Naive thymus-derived CD8-positive, alpha-beta T cell (primary cell): ENCODE measurements at regions not wholly inside any gene's neighbourhood (a gene's known extent, or its start where the extent isn't known, plus 50 kb on each side); places are given as distances from the start of the nearest gene placed in this dataset.
A peak's percentile ranks its signal among the peaks of the same experiment; 100 is the strongest.

ENCODE experiments used
- ATAC-seq, 2 donors: fragments of 150-1000 bp; cut with Tn5 transposase in 1 of 2; sonication (Bioruptor Pico), chemical (Tn5 transposase) in 1 of 2; 1 replicate in 1 of 2; 2 replicates in 1 of 2; pipeline ENCODE4 v1.10.0; 2021; ENCODE audit warnings: mild to moderate bottlenecking in 2 of 2, moderate library complexity in 2 of 2
- POLR2A ChIA-PET: fragments of 350-600 bp; sonication (Branson Sonifier 250); formaldehyde crosslinking; loops from one replicate; lab custom pipeline; 2021; ENCODE audit warnings: antibody characterized with exemption; lab: Charles Lee
- DNase-seq, 10 donors: peaks; one replicate each; pipeline versions ENCODE4 v3.0.0 to v3.0.0-alpha.2; 2020 to 2022
- H3K27ac Mint-ChIP-seq, 10 donors: one replicate each; pipeline ENCODE4 v1.8.0; 2020 to 2022; ENCODE audit warnings: mild to moderate bottlenecking in 10 of 10, mixed read lengths in 10 of 10, moderate library complexity in 4 of 10, inconsistent platforms in 1 of 10
- H3K27me3 Mint-ChIP-seq, 5 donors: one replicate each; pipeline ENCODE4 v1.8.0; 2021 to 2022; ENCODE audit warnings: mixed read lengths in 5 of 5
- H3K36me3 Mint-ChIP-seq, 3 donors: one replicate each; pipeline ENCODE4 v1.8.0; 2020 to 2022; ENCODE audit warnings: mixed read lengths in 3 of 3, mild to moderate bottlenecking in 2 of 3, inconsistent platforms in 1 of 3
- H3K4me1 Mint-ChIP-seq, 4 donors: one replicate each; pipeline ENCODE4 v1.8.0; 2021 to 2022; ENCODE audit warnings: mixed read lengths in 4 of 4
- H3K4me3 Mint-ChIP-seq, 10 donors: one replicate each; pipeline ENCODE4 v1.8.0; 2020 to 2022; ENCODE audit warnings: mild to moderate bottlenecking in 10 of 10, mixed read lengths in 10 of 10, moderate library complexity in 6 of 10, inconsistent platforms in 1 of 10
- H3K9me3 Mint-ChIP-seq, 9 donors: one replicate each; pipeline ENCODE4 v1.8.0; 2020 to 2022; ENCODE audit warnings: mixed read lengths in 9 of 9, mild to moderate bottlenecking in 3 of 9, inconsistent platforms in 1 of 9, moderate library complexity in 1 of 9

DNA sequence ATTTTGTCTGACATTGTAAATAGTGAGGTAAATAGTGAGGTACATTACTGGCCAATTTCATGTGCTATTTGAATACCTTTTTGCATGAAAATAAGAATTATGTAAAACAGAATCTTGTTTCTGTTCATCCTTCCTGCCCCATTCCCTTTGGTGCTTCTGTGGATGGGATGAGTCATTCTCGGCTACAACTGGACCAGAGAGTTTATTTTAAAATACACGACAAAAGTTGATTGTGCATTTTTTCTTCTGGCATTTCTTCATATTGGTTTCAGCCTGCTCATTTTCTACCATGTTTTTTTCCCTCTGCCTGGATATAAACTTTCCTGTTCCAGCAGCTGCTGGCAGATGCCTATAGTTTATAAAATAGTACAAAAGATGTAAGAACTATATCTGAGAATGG lies 107.5 kb downstream of the CYSLTR2 start:
- DNase-seq (no peak), ATAC-seq (no peak)
- Mint-ChIP-seq H3K4me3 (no peak overlapping the region), H3K36me3 (peaks cover 0 to 39% (median 20%) of the 10 kb centered on the region in 3 donors), H3K27me3 (peaks cover 0 to 25% (median 5%) of the 10 kb centered on the region in 5 donors), H3K27ac (no peak overlapping the region), H3K9me3 (peaks cover 12 to 48% (median 27%) of the 10 kb centered on the region in 9 donors), H3K4me1 (no peaks in the 10 kb centered on the region)
- POLR2A ChIA-PET: no interaction called here

DNA sequence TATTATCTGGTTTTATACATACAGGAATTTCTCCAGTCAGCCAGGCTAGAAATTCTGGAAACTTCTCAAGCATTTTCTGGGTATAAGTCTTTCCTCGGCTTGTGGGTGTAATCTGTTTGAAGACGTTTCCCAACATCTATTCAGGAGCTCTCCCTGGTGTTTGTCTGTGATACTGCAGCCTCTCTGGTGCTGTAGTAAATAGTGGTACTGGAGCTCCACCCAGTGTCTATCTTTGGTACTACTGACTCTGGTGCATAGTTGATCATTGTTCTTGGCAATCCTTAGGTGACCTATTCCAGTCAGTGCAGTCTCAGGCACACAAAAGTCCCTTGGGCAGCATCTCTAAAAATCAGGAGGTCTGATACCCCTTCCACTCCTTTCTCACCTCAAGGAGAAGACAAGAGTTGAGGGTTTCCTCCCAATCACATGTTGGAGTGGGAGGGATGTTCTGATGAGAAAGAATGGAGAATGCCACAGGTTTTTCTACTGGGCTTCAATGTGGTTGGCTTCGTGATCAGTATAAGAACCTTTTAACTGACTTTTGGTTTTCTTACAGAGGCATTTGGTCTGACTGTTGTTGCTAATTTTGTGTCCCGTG lies 115.5 kb downstream of the CYSLTR2 start:
- Mint-ChIP-seq H3K27me3 (peaks cover 0 to 19% (median 5%) of the 10 kb centered on the region in 5 donors), H3K27ac (no peak overlapping the region), H3K36me3 (peaks cover 0 to 36% (median 16%) of the 10 kb centered on the region in 3 donors), H3K4me1 (peaks cover 2 to 6% (median 3%) of the 10 kb centered on the region in 4 donors), H3K9me3 (peaks cover 4 to 41% (median 24%) of the 10 kb centered on the region in 9 donors), H3K4me3 (peak overlapping the region in 1 of 10 donors; percentile 20)
- peak; percentile 44 to 90 (median 80) for DNase-seq
- POLR2A ChIA-PET: no interaction called here
- ATAC-seq: peak; percentile 99 to 100

DNA sequence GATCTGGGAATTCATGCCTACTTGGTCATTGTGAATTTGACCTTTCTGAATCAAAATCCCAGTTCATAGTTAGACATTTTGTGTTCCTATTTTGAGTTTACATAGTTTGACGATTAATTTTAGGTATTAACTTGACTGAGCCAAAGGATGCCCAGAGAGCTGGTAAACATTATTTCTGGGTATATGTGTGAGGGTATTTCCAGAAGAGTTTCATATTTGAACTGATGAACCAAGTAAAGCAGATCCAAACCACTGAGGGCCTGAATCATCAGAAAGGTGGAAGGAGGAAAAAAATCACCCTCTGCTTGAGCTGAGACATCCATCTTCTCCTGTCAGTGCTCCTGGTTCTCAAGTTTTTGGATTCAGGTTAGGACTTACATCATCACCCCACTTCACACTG lies 116.6 kb downstream of the CYSLTR2 start:
- ATAC-seq (no peak), DNase-seq (no peak)
- Mint-ChIP-seq H3K27me3 (peaks cover 3 to 31% (median 14%) of the 10 kb centered on the region in 5 donors), H3K36me3 (peaks cover 0 to 25% (median 11%) of the 10 kb centered on the region in 3 donors), H3K4me1 (peaks cover 2 to 6% (median 3%) of the 10 kb centered on the region in 4 donors), H3K27ac (no peak overlapping the region), H3K9me3 (peaks cover 3 to 30% (median 13%) of the 10 kb centered on the region in 9 donors), H3K4me3 (no peak overlapping the region)
- POLR2A ChIA-PET: no interaction called here

DNA sequence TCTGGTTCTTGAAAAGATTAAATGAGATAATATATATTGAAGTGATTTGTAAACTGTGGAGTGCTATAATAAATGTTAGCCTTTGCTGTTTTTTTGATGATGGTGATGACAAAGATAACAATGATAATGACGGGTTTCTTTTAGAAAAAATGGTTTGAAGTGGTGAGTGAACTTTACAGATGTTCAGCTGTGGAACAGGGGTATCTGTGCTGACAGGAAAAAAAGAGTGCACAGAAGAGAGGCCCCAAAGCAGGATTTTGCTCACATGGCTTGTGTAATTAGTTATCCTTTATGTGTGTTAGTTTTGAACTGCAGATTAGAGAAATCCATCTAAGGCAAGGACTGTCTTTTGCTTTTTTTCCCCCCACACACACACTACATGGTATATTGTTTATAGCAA lies 119.2 kb downstream of the CYSLTR2 start:
- no peak overlapping the region for H3K4me3 Mint-ChIP-seq
- peaks cover 0 to 14% (median 4%) of the 10 kb centered on the region in 9 donors for H3K9me3 Mint-ChIP-seq
- no peak for ATAC-seq
- H3K27me3 Mint-ChIP-seq: peaks cover 10 to 40% (median 17%) of the 10 kb centered on the region in 5 donors
- H3K4me1 Mint-ChIP-seq: peaks cover 2 to 6% (median 3%) of the 10 kb centered on the region in 4 donors
- no peak overlapping the region for H3K27ac Mint-ChIP-seq
- H3K36me3 Mint-ChIP-seq: peaks cover 0 to 11% (median 5%) of the 10 kb centered on the region in 3 donors
- POLR2A ChIA-PET: no interaction called here
- DNase-seq: no peak

DNA sequence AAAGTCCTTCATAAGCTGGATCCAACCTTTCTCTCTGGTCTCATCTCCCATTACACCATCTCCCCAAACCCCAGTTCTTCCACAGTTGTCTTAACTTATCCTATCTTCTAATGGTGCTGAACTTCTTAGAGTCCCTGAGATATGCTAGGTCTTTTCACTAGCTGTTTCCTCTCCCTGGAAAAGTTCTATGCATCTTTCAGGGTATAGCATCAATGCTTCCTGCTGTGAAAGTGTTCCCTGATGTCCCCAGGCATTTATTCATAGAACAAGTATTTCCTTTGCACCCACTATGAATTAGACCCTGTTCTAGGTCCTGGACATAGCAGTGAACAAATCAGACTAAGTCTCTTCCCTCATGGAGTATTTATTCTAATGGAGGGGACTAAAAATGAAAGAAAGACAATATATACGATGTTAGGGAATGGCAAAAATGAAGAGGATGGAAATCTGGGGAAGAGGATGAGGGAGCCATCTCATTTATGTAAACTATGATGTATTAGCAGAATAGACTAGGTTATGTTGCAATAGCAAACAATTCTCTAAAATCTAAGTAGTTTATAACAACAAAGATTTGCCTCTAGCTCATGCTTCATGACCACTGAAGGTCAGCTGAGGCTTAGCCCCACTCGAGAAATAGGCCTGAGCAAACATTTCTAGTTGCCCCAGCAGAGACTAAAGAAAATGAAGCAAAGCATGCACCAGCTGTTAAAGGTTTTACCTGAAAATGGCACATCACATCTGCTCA lies 120.0 kb downstream of the CYSLTR2 start:
- no peak for DNase-seq
- POLR2A ChIA-PET: no interaction called here
- no peak for ATAC-seq
- peaks cover 13 to 34% (median 17%) of the 10 kb centered on the region in 5 donors for H3K27me3 Mint-ChIP-seq
- H3K9me3 Mint-ChIP-seq: peaks cover 0 to 9% (median 3%) of the 10 kb centered on the region in 9 donors
- no peak overlapping the region for H3K4me3 Mint-ChIP-seq
- peaks cover 0 to 6% (median 0%) of the 10 kb centered on the region in 3 donors for H3K36me3 Mint-ChIP-seq
- peaks cover 2 to 6% (median 3%) of the 10 kb centered on the region in 4 donors for H3K4me1 Mint-ChIP-seq
- no peak overlapping the region for H3K27ac Mint-ChIP-seq

DNA sequence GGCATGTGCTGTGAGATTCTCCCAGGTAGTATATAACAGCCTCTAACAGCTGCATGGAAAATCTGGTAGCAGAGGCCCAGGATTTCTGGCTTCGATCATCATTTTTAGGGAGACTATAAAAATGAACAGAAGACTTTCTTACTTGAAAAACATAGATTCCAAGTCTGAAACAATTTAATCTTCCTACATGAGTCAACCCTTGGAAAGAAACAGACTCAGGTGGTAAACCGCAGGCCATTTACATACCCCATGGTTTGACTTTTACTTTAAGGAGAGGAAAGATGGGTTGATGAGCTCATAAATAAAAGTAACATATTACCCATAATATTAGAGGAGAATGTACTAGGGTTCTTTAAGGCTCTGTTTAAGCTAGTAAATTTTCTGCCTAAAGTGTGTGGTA lies 121.6 kb downstream of the CYSLTR2 start:
- Mint-ChIP-seq H3K4me1 (no peaks in the 10 kb centered on the region), H3K27ac (no peak overlapping the region), H3K36me3 (peaks cover 0 to 10% (median 0%) of the 10 kb centered on the region in 3 donors), H3K27me3 (peaks cover 14 to 26% (median 17%) of the 10 kb centered on the region in 5 donors), H3K4me3 (no peak overlapping the region), H3K9me3 (peaks cover 2 to 19% (median 10%) of the 10 kb centered on the region in 9 donors)
- POLR2A ChIA-PET: no interaction called here
- DNase-seq: no peak
- no peak for ATAC-seq

DNA sequence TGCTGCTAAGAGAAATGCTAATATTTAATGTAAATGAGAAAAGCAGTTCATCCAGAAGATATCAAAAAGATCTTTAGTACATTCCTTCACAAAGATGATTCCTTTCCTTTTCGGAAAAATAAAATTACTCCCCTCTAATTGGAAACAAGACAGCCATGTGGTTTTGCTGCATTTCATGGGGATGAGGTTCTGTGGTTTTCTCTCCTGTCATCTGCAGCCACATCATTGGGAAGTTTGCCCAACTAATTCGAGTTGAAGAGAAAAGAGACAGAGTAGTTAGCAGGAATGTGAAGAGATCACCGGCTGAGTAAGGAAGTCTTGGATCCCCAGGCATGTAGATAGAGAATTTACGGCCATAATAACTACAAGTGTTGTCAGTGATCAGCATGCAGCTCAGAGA lies 122.1 kb downstream of the CYSLTR2 start:
- POLR2A ChIA-PET: no interaction called here
- peaks cover 2 to 24% (median 11%) of the 10 kb centered on the region in 9 donors for H3K9me3 Mint-ChIP-seq
- no peak for DNase-seq
- H3K4me1 Mint-ChIP-seq: no peaks in the 10 kb centered on the region
- peaks cover 0 to 11% (median 0%) of the 10 kb centered on the region in 3 donors for H3K36me3 Mint-ChIP-seq
- H3K27ac Mint-ChIP-seq: no peak overlapping the region
- ATAC-seq: no peak
- H3K27me3 Mint-ChIP-seq: peaks cover 14 to 26% (median 17%) of the 10 kb centered on the region in 5 donors
- no peak overlapping the region for H3K4me3 Mint-ChIP-seq

DNA sequence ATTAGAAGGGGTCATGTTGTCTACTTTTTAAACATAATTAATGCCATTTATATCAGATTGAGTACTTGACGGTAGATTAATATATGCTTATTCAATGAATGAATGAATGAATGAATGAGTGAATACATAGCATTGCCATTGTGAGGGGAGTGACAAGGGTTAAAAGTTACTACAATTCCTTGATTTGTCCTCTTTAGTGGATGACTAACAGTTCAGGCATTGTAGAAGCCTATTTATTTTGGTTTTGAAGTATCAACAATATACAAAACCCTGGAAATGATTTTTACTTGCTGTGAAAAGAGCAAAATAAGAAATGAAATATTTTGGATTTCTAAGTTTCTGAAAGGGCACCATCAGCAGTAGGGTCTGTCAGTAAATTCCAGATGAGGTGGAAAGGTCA lies 122.7 kb downstream of the CYSLTR2 start:
- H3K36me3 Mint-ChIP-seq: peaks cover 0 to 11% (median 0%) of the 10 kb centered on the region in 3 donors

DNA sequence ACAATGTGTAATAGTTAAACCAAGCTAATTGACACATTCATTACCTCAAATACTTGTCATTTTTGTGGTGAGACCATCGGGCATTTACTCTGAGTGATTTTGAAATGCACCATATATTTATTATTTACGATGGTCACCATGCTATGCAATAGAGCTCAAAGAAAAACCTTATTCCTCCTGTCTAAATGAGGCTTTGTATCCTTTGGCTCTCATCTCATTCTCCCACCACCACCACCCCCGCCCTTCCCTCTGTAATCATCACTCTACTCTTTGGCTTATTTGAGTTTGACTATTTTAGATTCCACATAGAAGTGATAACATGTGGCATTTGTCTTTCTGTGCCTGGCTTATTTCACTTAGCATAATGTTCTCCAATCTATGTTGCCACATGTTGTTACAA lies 124.9 kb downstream of the CYSLTR2 start:
- H3K4me3 Mint-ChIP-seq: no peak overlapping the region
- POLR2A ChIA-PET: no interaction called here

More for the DNA sequence above, 122.7 kb downstream of the CYSLTR2 start:
- DNase-seq (no peak), ATAC-seq (no peak)
- POLR2A ChIA-PET: no interaction called here
- H3K27ac Mint-ChIP-seq: no peak overlapping the region
- no peaks in the 10 kb centered on the region for H3K4me1 Mint-ChIP-seq
- peaks cover 14 to 26% (median 15%) of the 10 kb centered on the region in 5 donors for H3K27me3 Mint-ChIP-seq
- H3K9me3 Mint-ChIP-seq: peaks cover 4 to 30% (median 12%) of the 10 kb centered on the region in 9 donors
- no peak overlapping the region for H3K4me3 Mint-ChIP-seq

DNA sequence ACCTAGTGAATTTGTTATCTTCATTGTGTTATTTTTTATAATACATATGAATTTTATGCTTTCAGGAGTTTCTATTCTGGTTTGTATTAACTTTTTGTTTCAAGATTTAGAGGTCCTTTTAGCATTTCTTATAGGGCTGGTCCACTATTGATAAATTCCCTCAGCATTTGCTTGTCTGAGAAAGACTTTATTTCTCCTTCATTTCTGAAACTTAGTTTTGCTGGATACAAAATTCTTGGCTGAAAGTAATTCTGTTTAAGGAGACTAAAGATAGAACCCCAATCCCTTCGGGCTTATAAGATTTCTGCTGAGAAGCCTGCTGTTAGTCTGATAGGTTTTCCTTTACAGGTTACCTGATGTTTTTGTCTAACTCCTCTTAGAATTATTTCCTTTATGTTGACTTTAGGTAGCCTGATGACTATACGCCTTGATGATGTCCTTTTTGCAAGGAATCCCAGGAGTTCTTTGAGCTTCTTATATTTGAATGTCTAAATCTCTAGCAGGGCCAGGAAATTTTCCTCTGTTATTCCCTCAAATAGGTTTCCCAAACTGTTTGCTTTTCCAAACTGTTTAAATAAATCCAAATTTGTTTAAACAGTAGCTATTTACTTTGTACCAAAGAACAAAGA lies 127.1 kb downstream of the CYSLTR2 start:
- DNase-seq: no peak
- peaks cover 0 to 18% (median 0%) of the 10 kb centered on the region in 3 donors for H3K36me3 Mint-ChIP-seq
- H3K9me3 Mint-ChIP-seq: peaks cover 7 to 48% (median 14%) of the 10 kb centered on the region in 9 donors
- peaks cover 2 to 11% (median 4%) of the 10 kb centered on the region in 5 donors for H3K27me3 Mint-ChIP-seq
- POLR2A ChIA-PET: no interaction called here
- no peak for ATAC-seq
- no peak overlapping the region for H3K4me3 Mint-ChIP-seq
- peaks cover 0 to 2% (median 0%) of the 10 kb centered on the region in 4 donors for H3K4me1 Mint-ChIP-seq
- H3K27ac Mint-ChIP-seq: no peak overlapping the region

More for the DNA sequence above, 124.9 kb downstream of the CYSLTR2 start:
- Mint-ChIP-seq H3K27me3 (peaks cover 12 to 26% (median 15%) of the 10 kb centered on the region in 5 donors), H3K36me3 (peaks cover 0 to 18% (median 0%) of the 10 kb centered on the region in 3 donors), H3K27ac (no peak overlapping the region), H3K9me3 (peaks cover 7 to 48% (median 14%) of the 10 kb centered on the region in 9 donors), H3K4me1 (peaks cover 0 to 2% (median 0%) of the 10 kb centered on the region in 4 donors)
- ATAC-seq (no peak), DNase-seq (no peak)

DNA sequence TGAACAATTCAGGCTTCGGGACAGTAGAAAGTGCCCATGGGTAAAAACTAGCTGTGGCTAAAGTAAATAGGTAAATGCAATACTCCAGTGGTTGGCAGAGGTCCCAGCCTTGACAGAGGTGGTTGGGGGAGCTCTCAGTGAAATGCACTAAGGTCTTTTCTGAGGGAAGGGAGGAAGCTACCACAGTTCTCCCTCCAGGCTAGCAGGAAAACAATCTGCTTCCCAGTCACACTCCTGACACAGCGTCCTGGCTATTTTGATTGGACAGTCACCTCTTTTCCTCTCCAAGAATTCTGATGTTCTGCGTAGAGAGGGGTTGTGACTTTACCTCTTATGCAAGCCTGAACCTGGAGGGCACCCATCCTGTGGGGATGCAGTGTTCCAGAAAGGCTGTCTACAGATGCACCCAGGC lies 128.7 kb downstream of the CYSLTR2 start:
- Mint-ChIP-seq H3K27me3 (peaks cover 0 to 9% (median 3%) of the 10 kb centered on the region in 5 donors), H3K9me3 (peaks cover 7 to 48% (median 14%) of the 10 kb centered on the region in 9 donors), H3K27ac (no peak overlapping the region), H3K4me1 (peaks cover 0 to 2% (median 0%) of the 10 kb centered on the region in 4 donors), H3K4me3 (no peak overlapping the region), H3K36me3 (peaks cover 0 to 18% (median 0%) of the 10 kb centered on the region in 3 donors)
- no peak for ATAC-seq
- DNase-seq: no peak
- POLR2A ChIA-PET: no interaction called here

DNA sequence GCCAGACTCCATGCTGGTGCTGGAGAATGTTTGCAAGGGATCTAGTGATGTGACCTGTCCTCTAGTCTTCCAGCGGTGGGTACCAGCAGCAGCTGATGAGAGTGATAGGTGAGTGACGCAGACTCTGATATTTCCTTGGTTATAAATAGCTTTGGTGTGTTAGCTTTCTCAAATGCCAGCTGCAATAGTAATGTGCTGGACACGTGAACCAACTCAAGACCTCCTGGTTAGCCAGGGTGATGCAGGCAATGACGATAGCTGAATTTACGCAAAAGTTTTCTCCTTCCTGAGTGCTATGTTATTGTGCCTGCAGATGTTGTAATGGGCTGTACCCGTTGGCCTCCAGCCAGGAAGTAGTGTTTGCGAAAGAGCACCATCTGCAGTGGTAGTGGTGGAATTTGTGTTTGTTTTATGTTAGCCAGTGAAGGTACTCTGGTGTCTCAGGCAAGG lies 129.5 kb downstream of the CYSLTR2 start:
- DNase-seq (no peak), ATAC-seq (no peak)
- Mint-ChIP-seq H3K27ac (peak overlapping the region in 1 of 10 donors; percentile 57), H3K9me3 (peaks cover 7 to 48% (median 14%) of the 10 kb centered on the region in 9 donors), H3K4me1 (peaks cover 0 to 2% (median 0%) of the 10 kb centered on the region in 4 donors), H3K36me3 (peaks cover 0 to 18% (median 0%) of the 10 kb centered on the region in 3 donors), H3K4me3 (no peak overlapping the region), H3K27me3 (peaks cover 0 to 7% (median 2%) of the 10 kb centered on the region in 5 donors)
- POLR2A ChIA-PET: no interaction called here
